HEK293T (cell line): ENCODE measurements at regions not wholly inside any gene's neighbourhood (a gene's known extent, or its start where the extent isn't known, plus 50 kb on each side); places are given as distances from the start of the nearest gene placed in this dataset.

ENCODE experiments used
- ARNT ChIP-seq: fragments of 450-650 bp; IDR thresholded peaks from 2 replicates; pipeline ENCODE4 v1.6.1; 2017; ENCODE audit warnings: mild to moderate bottlenecking
- CTBP1 ChIP-seq: fragments of 450-650 bp; IDR thresholded peaks from 2 replicates; pipeline ENCODE4 v1.6.1; 2016; ENCODE audit warnings: borderline replicate concordance
- ELF4 ChIP-seq: fragments of 450-650 bp; IDR thresholded peaks from 2 replicates; pipeline ENCODE4 v1.6.1; 2017; ENCODE audit warnings: antibody characterized with exemption
- FOXA1 ChIP-seq: fragments of 450-650 bp; IDR thresholded peaks from 2 replicates; pipeline ENCODE4 v1.6.1; 2016; ENCODE audit warnings: mild to moderate bottlenecking
- HDGF ChIP-seq: fragments of 450-650 bp; IDR thresholded peaks from 2 replicates; pipeline ENCODE4 v1.6.1; 2017; ENCODE audit warnings: antibody characterized with exemption, borderline replicate concordance
- L3MBTL2 ChIP-seq: fragments of 450-650 bp; conservative IDR thresholded peaks from 2 replicates; pipeline ENCODE4 v1.6.1; 2016; ENCODE audit warnings: mild to moderate bottlenecking
- SUZ12 ChIP-seq: fragments of 450-650 bp; IDR thresholded peaks from 2 replicates; pipeline ENCODE4 v1.6.1; 2016; ENCODE audit warnings: mild to moderate bottlenecking
- TARDBP ChIP-seq: fragments of 450-650 bp; IDR thresholded peaks from 2 replicates; pipeline ENCODE4 v1.6.1; 2016
- ZNF384 ChIP-seq: fragments of 450-650 bp; IDR thresholded peaks from 2 replicates; pipeline ENCODE4 v1.6.1; 2016

DNA sequence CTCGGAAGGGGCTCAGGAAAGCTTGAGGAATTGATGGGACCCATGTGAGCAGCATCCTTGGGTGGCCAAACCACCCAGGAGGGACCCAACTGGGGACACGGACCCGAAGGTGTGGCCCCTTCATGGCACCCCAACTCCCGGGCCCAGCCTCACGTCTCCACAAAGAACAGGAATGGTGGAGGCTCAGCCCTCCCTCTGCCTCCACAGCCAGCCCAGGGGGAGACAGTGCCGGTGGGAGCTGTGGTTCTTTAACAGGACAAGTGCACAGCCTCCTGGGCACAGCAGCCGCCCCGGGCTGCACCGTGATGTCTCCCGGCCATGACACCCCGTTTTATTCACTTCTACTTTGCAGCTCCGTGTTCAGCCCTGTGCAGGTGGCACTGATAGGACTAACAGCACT lies 587.2 kb downstream of the BRD1 start:
- TF ChIP-seq HDGF, result no peak
- TF ChIP-seq TARDBP, result no peak
- TF ChIP-seq ARNT, result no peak
- TF ChIP-seq ZNF384, result no peak
- TF ChIP-seq CTBP1, result no peak
- no peak for TF ChIP-seq ELF4
- TF ChIP-seq SUZ12, result no peak
- TF ChIP-seq FOXA1, result no peak
- TF ChIP-seq L3MBTL2, result no peak
